GM23248 (cell line): ENCODE measurements at regions not wholly inside any gene's neighbourhood (a gene's known extent, or its start where the extent isn't known, plus 50 kb on each side); places are given as distances from the start of the nearest gene placed in this dataset.

Experiments used
- EZH2 ChIP-seq: fragments of 200-600 bp; sonication (generic); IDR thresholded peaks from 2 replicates; pipeline ENCODE4 v1.6.1; 2018; ENCODE audit warnings: antibody characterized with exemption, mild to moderate bottlenecking; ENCODE audit not compliant: insufficient read depth, poor library complexity, severe bottlenecking
- EZH2phosphoT487 ChIP-seq: fragments of 200-600 bp; sonication (generic); IDR thresholded peaks from 2 replicates; pipeline ENCODE4 v1.6.1; 2018; ENCODE audit warnings: antibody characterized with exemption, moderate library complexity, mild to moderate bottlenecking, low read depth; ENCODE audit not compliant: insufficient read depth

- TF ChIP-seq EZH2 (no peak), EZH2phosphoT487 (no peak)
These were observed 398.5 kb upstream of the PROK2 start for GRCh38 chr3:72183489-72183888.
